ENCODE measurements at regions not wholly inside any gene's neighbourhood (a gene's known extent, or its start where the extent isn't known, plus 50 kb on each side); places are given as distances from the start of the nearest gene placed in this dataset.
"Not testable (repeated sequence)": the region's sequence is repeated elsewhere in the genome, so short reads cannot be mapped to it uniquely, and the experiment has no call there.

GRCh38 chr2:16217741-16218140 lies 277.4 kb downstream of the MYCN start:
- not testable (repeated sequence) for DNase-seq (ENCODE audit: low spot score)

GRCh38 chr2:16217291-16217690 lies 276.9 kb downstream of the MYCN start:
- no peak for DNase-seq (ENCODE audit: low spot score)

GRCh38 chr2:16216558-16216945 lies 276.2 kb downstream of the MYCN start:
- DNase-seq (ENCODE audit: low spot score): no peak

- no peak for DNase-seq (ENCODE audit: low spot score)
Measured at GRCh38 chr2:16215902-16216557, 275.7 kb downstream of the MYCN start.

- no peak for DNase-seq (ENCODE audit: low spot score)
Measured at GRCh38 chr2:16214861-16215260, 274.5 kb downstream of the MYCN start.

- no peak for DNase-seq (ENCODE audit: low spot score)
Measured at GRCh38 chr2:16214391-16214790, 274.0 kb downstream of the MYCN start.

GRCh38 chr2:16212321-16212720 lies 272.0 kb downstream of the MYCN start:
- no peak for DNase-seq (ENCODE audit: low spot score)

GRCh38 chr2:16211341-16211740 lies 271.0 kb downstream of the MYCN start:
- no peak for DNase-seq (ENCODE audit: low spot score)

GRCh38 chr2:16210841-16211240 lies 270.5 kb downstream of the MYCN start:
- no peak for DNase-seq (ENCODE audit: low spot score)

- no peak for DNase-seq (ENCODE audit: low spot score)
Measured at GRCh38 chr2:16209799-16210198, 269.4 kb downstream of the MYCN start.

GRCh38 chr2:16208921-16209320 lies 268.6 kb downstream of the MYCN start:
- no peak for DNase-seq (ENCODE audit: low spot score)

GRCh38 chr2:16208241-16208797 lies 268.0 kb downstream of the MYCN start:
- DNase-seq (ENCODE audit: low spot score): no peak

- no peak for DNase-seq (ENCODE audit: low spot score)
Measured at GRCh38 chr2:16207611-16208010, 267.3 kb downstream of the MYCN start.

GRCh38 chr2:16207151-16207550 lies 266.8 kb downstream of the MYCN start:
- no peak for DNase-seq (ENCODE audit: low spot score)

- no peak for DNase-seq (ENCODE audit: low spot score)
Measured at GRCh38 chr2:16206191-16206944, 266.0 kb downstream of the MYCN start.

- no peak for DNase-seq (ENCODE audit: low spot score)
Measured at GRCh38 chr2:16205631-16206030, 265.3 kb downstream of the MYCN start.

GRCh38 chr2:16204886-16205620 lies 264.7 kb downstream of the MYCN start:
- no peak for DNase-seq (ENCODE audit: low spot score)

- no peak for DNase-seq (ENCODE audit: low spot score)
Measured at GRCh38 chr2:16204251-16204650, 263.9 kb downstream of the MYCN start.

- DNase-seq (ENCODE audit: low spot score): no peak
Measured at GRCh38 chr2:16203691-16204090, 263.3 kb downstream of the MYCN start.

GRCh38 chr2:16203069-16203468 lies 262.7 kb downstream of the MYCN start:
- DNase-seq (ENCODE audit: low spot score): no peak

- no peak for DNase-seq (ENCODE audit: low spot score)
Measured at GRCh38 chr2:16202266-16203020, 262.1 kb downstream of the MYCN start.

- DNase-seq (ENCODE audit: low spot score): no peak
Measured at GRCh38 chr2:16201848-16202247, 261.5 kb downstream of the MYCN start.

All from CD4-positive, alpha-beta T cell treated with Interleukin-15 for 4 hours (primary cell).